ENCODE measurements at regions not wholly inside any gene's neighbourhood (a gene's known extent, or its start where the extent isn't known, plus 50 kb on each side); places are given as distances from the start of the nearest gene placed in this dataset.

- no peak for DNase-seq (ENCODE audit: low read depth)
- TF ChIP-seq CTCF (IDR thresholded peaks at IDR 0.05; ENCODE audit: control insufficient read depth, extremely low read depth, insufficient read depth), result no peak
- H3K4me3 ChIP-seq (ENCODE audit: low read depth, low read length), result no peak overlapping the region
Measured at GRCh38 chr6:140559458-140559857, 1185.0 kb upstream of the CITED2 start.

GRCh38 chr6:140554421-140554820 is 1180.0 kb upstream of the CITED2 start:
- no peak for TF ChIP-seq CTCF (IDR thresholded peaks at IDR 0.05; ENCODE audit: control insufficient read depth, extremely low read depth, insufficient read depth)
- no peak for DNase-seq (ENCODE audit: low read depth)
- no peak overlapping the region for H3K4me3 ChIP-seq (ENCODE audit: low read depth, low read length)

- TF ChIP-seq CTCF (IDR thresholded peaks at IDR 0.05; ENCODE audit: control insufficient read depth, extremely low read depth, insufficient read depth), result no peak
- H3K4me3 ChIP-seq (ENCODE audit: low read depth, low read length), result no peak overlapping the region
- no peak for DNase-seq (ENCODE audit: low read depth)
Measured at GRCh38 chr6:140548366-140548765, 1173.9 kb upstream of the CITED2 start.

DNA sequence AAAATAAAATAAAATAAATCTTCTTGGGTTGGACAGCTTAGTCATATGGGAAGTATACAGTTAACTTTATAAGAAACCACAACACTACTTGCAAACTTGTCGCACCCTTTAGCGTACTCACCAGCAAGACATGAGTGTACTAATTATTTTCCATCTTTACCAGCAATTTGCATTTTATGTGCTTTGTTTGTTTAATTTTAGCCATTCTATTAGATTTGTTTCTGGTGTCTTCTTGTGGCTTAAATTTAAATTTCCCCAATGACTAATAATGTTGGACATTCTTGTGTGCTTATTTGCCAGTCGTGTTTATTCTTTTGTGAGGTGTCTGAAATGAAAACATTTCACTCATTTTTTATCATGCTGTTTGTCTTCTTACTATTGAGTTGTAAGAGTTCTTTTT is 1172.2 kb upstream of the CITED2 start:
- no peak overlapping the region for H3K4me3 ChIP-seq (ENCODE audit: low read depth, low read length)
- TF ChIP-seq CTCF (IDR thresholded peaks at IDR 0.05; ENCODE audit: control insufficient read depth, extremely low read depth, insufficient read depth), result no peak
- no peak for DNase-seq (ENCODE audit: low read depth)

DNA sequence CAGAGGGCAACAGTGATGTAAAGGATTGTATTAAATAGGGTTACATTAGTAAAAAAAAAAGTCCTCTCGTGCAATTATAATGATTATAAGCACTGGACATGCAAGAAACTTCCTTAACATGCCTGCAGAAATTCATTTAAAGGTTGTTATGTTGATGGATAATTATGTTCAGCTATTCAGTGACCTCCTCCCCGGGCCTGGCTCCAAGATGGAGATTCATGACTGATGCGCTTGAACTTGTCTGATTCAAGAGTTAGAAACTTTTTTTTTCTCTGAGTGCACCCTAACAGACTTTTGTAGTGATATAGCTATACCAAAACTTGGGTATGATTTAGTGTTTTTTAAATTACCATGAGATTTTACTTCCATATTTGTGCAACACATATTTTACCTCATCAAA is 1170.0 kb upstream of the CITED2 start:
- DNase-seq (ENCODE audit: low read depth), result no peak
- H3K4me3 ChIP-seq (ENCODE audit: low read depth, low read length), result no peak overlapping the region
- TF ChIP-seq CTCF (IDR thresholded peaks at IDR 0.05; ENCODE audit: control insufficient read depth, extremely low read depth, insufficient read depth), result no peak

DNA sequence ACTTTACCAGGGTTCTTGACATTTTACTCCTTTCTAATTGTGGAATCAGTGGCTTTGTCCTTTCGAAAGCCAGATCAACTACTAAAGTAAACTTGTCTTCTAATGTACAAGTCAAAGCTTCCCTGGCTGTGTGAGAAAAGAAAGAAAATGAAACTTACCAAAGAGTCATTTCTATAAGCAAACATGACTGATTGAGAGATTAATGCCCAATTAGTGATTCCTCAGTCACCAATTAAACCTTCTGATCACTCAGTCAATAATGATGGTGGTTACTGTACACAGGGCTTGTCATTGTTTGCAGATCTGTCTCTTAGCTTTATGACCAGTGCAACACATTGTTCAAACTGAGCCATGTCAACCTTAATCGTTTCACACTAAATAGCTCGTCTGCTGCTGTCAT is 1168.4 kb upstream of the CITED2 start:
- H3K4me3 ChIP-seq (ENCODE audit: low read depth, low read length), result no peak overlapping the region
- DNase-seq (ENCODE audit: low read depth), result no peak
- no peak for TF ChIP-seq CTCF (IDR thresholded peaks at IDR 0.05; ENCODE audit: control insufficient read depth, extremely low read depth, insufficient read depth)

GRCh38 chr6:140541288-140541687 is 1166.8 kb upstream of the CITED2 start:
- no peak for DNase-seq (ENCODE audit: low read depth)
- TF ChIP-seq CTCF (IDR thresholded peaks at IDR 0.05; ENCODE audit: control insufficient read depth, extremely low read depth, insufficient read depth), result no peak

More at GRCh38 chr6:140541288-140541687, 1166.8 kb upstream of the CITED2 start:
- H3K4me3 ChIP-seq (ENCODE audit: low read depth, low read length), result no peak overlapping the region
